B cell (primary cell): ENCODE measurements at regions not wholly inside any gene's neighbourhood (a gene's known extent, or its start where the extent isn't known, plus 50 kb on each side); places are given as distances from the start of the nearest gene placed in this dataset.

Experiments used
- ATAC-seq: fragments of 200-7000 bp; cut with Tn5 transposase; one replicate; pipeline ENCODE4 v1.10.0; 2021; ENCODE audit warnings: low read depth, mild to moderate bottlenecking, moderate number of reproducible peaks, moderate library complexity
- CTCF ChIA-PET: fragments of 350-600 bp; sonication (Branson Sonifier 250); formaldehyde crosslinking; loops from one replicate; lab custom pipeline; 2021; ENCODE audit warnings: antibody characterized with exemption, inconsistent platforms; lab: Charles Lee
- POLR2A ChIA-PET: fragments of 350-600 bp; sonication (Branson Sonifier 250); formaldehyde crosslinking; loops from one replicate; lab custom pipeline; 2021; ENCODE audit warnings: antibody characterized with exemption; lab: Charles Lee
- DNase-seq: peaks from one replicate; pipeline ENCODE4 v3.0.0; 2013
- H2AFZ ChIP-seq: 2 replicates; pipeline ENCODE4 v1.6.1; 2012; ENCODE audit warnings: mild to moderate bottlenecking, low read depth, low read length; ENCODE audit not compliant: insufficient read depth, poor library complexity, severe bottlenecking
- H3K27ac ChIP-seq, 2 donors: 1 replicate in 1 of 2; 2 replicates in 1 of 2; pipeline ENCODE4 v1.5.1; 2012 to 2013; ENCODE audit warnings: low read length in 2 of 2, mild to moderate bottlenecking in 2 of 2, moderate library complexity in 1 of 2
- H3K27me3 ChIP-seq, 4 experiments: fragments of 200-600 bp in 1 of 4; sonication (generic) in 1 of 4; replicated peaks in 1 of 4; 1 replicate in 2 of 4; 2 replicates in 2 of 4; pipeline versions ENCODE4 v1.6.1 to v1.7.0; 2013 to 2016; ENCODE audit warnings: low read length in 3 of 4, mild to moderate bottlenecking in 2 of 4, mixed read lengths in 1 of 4, moderate library complexity in 1 of 4; ENCODE audit not compliant: insufficient read depth in 4 of 4, control insufficient read depth in 3 of 4; ENCODE audit errors: control extremely low read depth in 1 of 4
- H3K36me3 ChIP-seq, 2 experiments: replicated peaks in 1 of 2; 1 replicate in 1 of 2; 2 replicates in 1 of 2; pipeline versions ENCODE4 v1.6.1 to v1.7.1; 2013; ENCODE audit warnings: low read length in 1 of 2; ENCODE audit not compliant: insufficient read depth in 2 of 2, control insufficient read depth in 1 of 2; ENCODE audit errors: control extremely low read depth in 1 of 2, extremely low read depth in 1 of 2
- H3K4me1 ChIP-seq, 2 donors: fragments of 200-600 bp in 1 of 2; sonication (generic) in 1 of 2; 1 replicate in 1 of 2; 2 replicates in 1 of 2; pipeline versions ENCODE4 v1.5.1 to v1.6.1; 2013 to 2017; ENCODE audit warnings: low read length in 2 of 2; ENCODE audit not compliant: control insufficient read depth in 2 of 2, insufficient read depth in 2 of 2
- H3K4me2 ChIP-seq: replicated peaks from 2 replicates; pipeline ENCODE3; 2012; ENCODE audit warnings: mild to moderate bottlenecking, low read depth, low read length; ENCODE audit not compliant: poor library complexity, severe bottlenecking
- H3K4me3 ChIP-seq, 5 experiments: fragments of 200-600 bp in 1 of 5; sonication (generic) in 1 of 5; 1 replicate in 3 of 5; 2 replicates in 2 of 5; pipeline versions ENCODE4 v1.5.1 to v1.7.0; 2011 to 2016; ENCODE audit warnings: low read length in 4 of 5, mild to moderate bottlenecking in 4 of 5, low read depth in 2 of 5, control low read depth in 1 of 5, moderate library complexity in 1 of 5; ENCODE audit not compliant: insufficient read depth in 1 of 5; ENCODE audit errors: control extremely low read depth in 1 of 5, extremely low read depth in 1 of 5
- H3K79me2 ChIP-seq: fragments of 200-600 bp; sonication (generic); one replicate; pipeline ENCODE4 v1.6.0; 2016; ENCODE audit warnings: low read length; ENCODE audit not compliant: control insufficient read depth, insufficient read depth
- H3K9ac ChIP-seq: fragments of 200-600 bp; sonication (generic); 2 replicates; pipeline ENCODE4 v1.6.1; 2017; ENCODE audit warnings: mild to moderate bottlenecking, low read length, moderate library complexity
- H3K9me3 ChIP-seq, 3 donors: one replicate each; pipeline versions ENCODE4 v1.6.1 to v1.7.1; 2013; ENCODE audit warnings: low read length in 2 of 3; ENCODE audit not compliant: control insufficient read depth in 2 of 3, insufficient read depth in 1 of 3; ENCODE audit errors: control extremely low read depth in 1 of 3
- H4K20me1 ChIP-seq: 2 replicates; pipeline ENCODE4 v1.6.0; 2012; ENCODE audit warnings: mild to moderate bottlenecking, low read length; ENCODE audit not compliant: insufficient read depth, control insufficient read depth, poor library complexity, severe bottlenecking
- H3K27ac Mint-ChIP-seq: one replicate; pipeline ENCODE4 v1.8.0; 2021; ENCODE audit warnings: mixed read lengths
- H3K27me3 Mint-ChIP-seq: one replicate; pipeline ENCODE4 v1.8.0; 2021; ENCODE audit warnings: mixed read lengths
- H3K4me1 Mint-ChIP-seq: one replicate; pipeline ENCODE4 v1.8.0; 2021; ENCODE audit warnings: mixed read lengths
- H3K4me3 Mint-ChIP-seq: one replicate; pipeline ENCODE4 v1.8.0; 2021; ENCODE audit warnings: mixed read lengths
- H3K9me3 Mint-ChIP-seq: one replicate; pipeline ENCODE4 v1.8.0; 2022; ENCODE audit warnings: mixed read lengths; ENCODE audit not compliant: insufficient read depth
- EZH2 ChIP-seq: IDR thresholded peaks from 2 replicates; pipeline ENCODE4 v1.6.1; 2012; ENCODE audit warnings: borderline replicate concordance, low read depth, mild to moderate bottlenecking, moderate library complexity, low read length; ENCODE audit not compliant: insufficient read depth, poor library complexity, severe bottlenecking
- WGBS: methylation state at CpG from one replicate; pipeline ENCODE4 v1.1.5; 2013; ENCODE audit warnings: missing lambda C conversion rate; ENCODE audit not compliant: insufficient coverage; 5-methylcytosine and 5-hydroxymethylcytosine counted together
- intact Hi-C: fragments of 100-400 bp; cut with micrococcal nuclease; formaldehyde crosslinking; loops from one replicate; pipeline ENCODE4 v1.10.0; 2022
- TF ChIP-seq, protein P1 (sequence below): fragments of 200-600 bp; IDR thresholded peaks from one replicate; pipeline ENCODE4 v1.8.0; 2022; ENCODE audit warnings: antibody characterized with exemption, mild to moderate bottlenecking

DNA sequence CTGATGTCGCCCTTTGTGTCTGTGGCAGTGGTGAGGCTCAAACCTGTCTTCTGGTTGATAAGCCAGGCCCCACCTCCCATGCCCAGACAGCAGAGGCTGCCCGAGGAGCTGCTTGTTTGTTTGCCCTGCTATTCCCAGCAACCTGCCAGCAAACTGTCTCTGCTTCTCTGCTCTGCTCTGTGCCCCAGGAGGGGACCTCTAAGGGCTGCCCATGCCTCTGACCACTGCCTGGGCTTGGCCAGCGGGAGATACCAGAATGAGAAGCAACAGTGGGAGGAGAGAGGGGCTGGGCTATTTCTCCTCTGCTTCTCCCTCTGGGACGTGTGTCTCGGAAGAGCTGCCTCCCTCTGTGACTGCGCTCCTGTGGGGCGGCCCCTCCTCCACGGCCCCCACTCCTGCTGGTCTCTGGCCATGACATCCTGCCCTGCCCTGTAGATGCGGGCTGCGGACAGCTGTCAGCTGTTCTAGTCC lies 213.1 kb downstream of the RPLP1 start:
- ATAC-seq (no peak), DNase-seq (no peak)
- TF ChIP-seq EZH2: no peak
- TF ChIP-seq, protein P1, sequence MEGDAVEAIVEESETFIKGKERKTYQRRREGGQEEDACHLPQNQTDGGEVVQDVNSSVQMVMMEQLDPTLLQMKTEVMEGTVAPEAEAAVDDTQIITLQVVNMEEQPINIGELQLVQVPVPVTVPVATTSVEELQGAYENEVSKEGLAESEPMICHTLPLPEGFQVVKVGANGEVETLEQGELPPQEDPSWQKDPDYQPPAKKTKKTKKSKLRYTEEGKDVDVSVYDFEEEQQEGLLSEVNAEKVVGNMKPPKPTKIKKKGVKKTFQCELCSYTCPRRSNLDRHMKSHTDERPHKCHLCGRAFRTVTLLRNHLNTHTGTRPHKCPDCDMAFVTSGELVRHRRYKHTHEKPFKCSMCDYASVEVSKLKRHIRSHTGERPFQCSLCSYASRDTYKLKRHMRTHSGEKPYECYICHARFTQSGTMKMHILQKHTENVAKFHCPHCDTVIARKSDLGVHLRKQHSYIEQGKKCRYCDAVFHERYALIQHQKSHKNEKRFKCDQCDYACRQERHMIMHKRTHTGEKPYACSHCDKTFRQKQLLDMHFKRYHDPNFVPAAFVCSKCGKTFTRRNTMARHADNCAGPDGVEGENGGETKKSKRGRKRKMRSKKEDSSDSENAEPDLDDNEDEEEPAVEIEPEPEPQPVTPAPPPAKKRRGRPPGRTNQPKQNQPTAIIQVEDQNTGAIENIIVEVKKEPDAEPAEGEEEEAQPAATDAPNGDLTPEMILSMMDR: no peak
- no peak overlapping the region for H3K4me3 Mint-ChIP-seq
- POLR2A ChIA-PET: no interaction called here
- H3K9ac ChIP-seq: no peak overlapping the region
- peaks cover 44 to 55% of the 10 kb centered on the region in 2 donors for H3K4me1 ChIP-seq
- peak overlapping the region; percentile 79 for H3K4me2 ChIP-seq
- 80% methylated on average over 10 of the region's 10 CpGs for WGBS
- H2AFZ ChIP-seq: no peak overlapping the region
- no peak overlapping the region for H3K27ac Mint-ChIP-seq
- peaks cover 0 to 7% (median 2%) of the 10 kb centered on the region in 4 experiments for H3K27me3 ChIP-seq
- peaks cover 49% of the 10 kb centered on the region for H3K4me1 Mint-ChIP-seq
- CTCF ChIA-PET: interaction anchor here (1.1 kb wide), 1 partner anchor 800 kb away, joined by 3 read pairs; no protein-coding TSS in a partner anchor
- H3K79me2 ChIP-seq: no peaks in the 10 kb centered on the region
- H3K27ac ChIP-seq: no peak overlapping the region
- H4K20me1 ChIP-seq: no peaks in the 10 kb centered on the region
- H3K4me3 ChIP-seq: no peak overlapping the region
- H3K36me3 ChIP-seq: no peaks in the 10 kb centered on the region
- no peaks in the 10 kb centered on the region for H3K9me3 Mint-ChIP-seq
- H3K9me3 ChIP-seq: no peaks in the 10 kb centered on the region
- H3K27me3 Mint-ChIP-seq: peaks cover 8% of the 10 kb centered on the region
- intact Hi-C loops: loop anchor here (5.0 kb wide), 3 partner anchors 92 to 432 kb away; partner anchors contain the start of gene TLE3

DNA sequence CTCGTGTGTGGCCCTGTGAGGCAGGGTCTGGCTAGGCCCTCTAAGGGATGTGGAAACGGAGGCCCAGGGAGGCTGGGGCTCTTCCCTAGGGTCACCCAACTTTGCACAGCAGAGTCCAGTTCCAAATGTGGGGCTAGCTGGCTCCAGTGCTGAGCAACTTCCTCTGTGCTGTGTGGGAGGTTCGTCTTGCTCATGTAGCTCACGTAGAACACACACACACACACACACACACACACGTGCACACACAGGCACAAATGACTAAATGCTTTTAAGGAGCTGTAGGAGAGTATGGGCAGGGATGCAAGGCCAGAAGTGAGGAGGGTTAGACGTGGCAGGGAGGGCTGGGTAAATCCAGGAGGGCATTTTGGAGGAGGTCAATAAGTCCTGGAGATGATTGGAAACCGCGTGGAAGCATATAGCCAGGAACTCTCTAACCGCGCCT lies 213.8 kb downstream of the RPLP1 start:
- ChIA-PET CTCF (no interaction called here), POLR2A (interaction anchor here (0.6 to 1.0 kb wide), 3 partner anchors 9 to 19 kb away, joined by 4 to 6 read pairs (median 4); no protein-coding TSS in a partner anchor)
- peak overlapping the region in 1 of 2 donors; percentile 54 for H3K27ac ChIP-seq
- H2AFZ ChIP-seq: peak overlapping the region; percentile 4
- TF ChIP-seq, protein P1: no peak
- no peak for TF ChIP-seq EZH2
- H3K4me2 ChIP-seq: peak overlapping the region; percentile 79
- Mint-ChIP-seq H3K27me3 (peaks cover 8% of the 10 kb centered on the region), H3K4me3 (peak overlapping the region; percentile 79), H3K27ac (peak overlapping the region; percentile 80), H3K9me3 (no peaks in the 10 kb centered on the region), H3K4me1 (peaks cover 49% of the 10 kb centered on the region)
- peaks cover 0 to 7% (median 2%) of the 10 kb centered on the region in 4 experiments for H3K27me3 ChIP-seq
- H3K9ac ChIP-seq: peak overlapping the region; percentile 46
- peak overlapping the region in 3 of 5 experiments; percentile 22 to 48 (median 30) for H3K4me3 ChIP-seq
- WGBS: 62% methylated on average over 3 of the region's 10 CpGs
- no peaks in the 10 kb centered on the region for H3K36me3 ChIP-seq
- H3K4me1 ChIP-seq: peaks cover 44 to 55% of the 10 kb centered on the region in 2 donors
- ATAC-seq: peak; percentile 37
- no peaks in the 10 kb centered on the region for H3K79me2 ChIP-seq
- no peaks in the 10 kb centered on the region for H4K20me1 ChIP-seq
- DNase-seq: peak; percentile 67
- H3K9me3 ChIP-seq: no peaks in the 10 kb centered on the region
- intact Hi-C loops: loop anchor here (5.0 kb wide), 3 partner anchors 91 to 431 kb away; partner anchors contain the start of gene TLE3
